GM18951 (cell line): ENCODE measurements at regions not wholly inside any gene's neighbourhood (a gene's known extent, or its start where the extent isn't known, plus 50 kb on each side); places are given as distances from the start of the nearest gene placed in this dataset.
"Not testable (repeated sequence)": the region's sequence is repeated elsewhere in the genome, so short reads cannot be mapped to it uniquely, and the experiment has no call there.

ENCODE experiments used
- POLR2A ChIP-seq: IDR thresholded peaks from 4 replicates; pipeline ENCODE4 v1.6.1; 2011; ENCODE audit warnings: mild to moderate bottlenecking; ENCODE audit not compliant: insufficient read length, insufficient read depth; ENCODE audit errors: extremely low read depth
- in situ Hi-C: fragments of 300-500 bp; cut with MboI; formaldehyde crosslinking; loops from one replicate; pipeline ENCODE4 v1.12.0; 2022; ENCODE audit warnings: low sequenced_read_pairs, mixed read lengths, inconsistent platforms; ENCODE audit not compliant: unreplicated experiment

- TF ChIP-seq POLR2A = no peak
- in situ Hi-C loops = no loop called here
Observed at GRCh38 chr3:66629982-66630368, 129.2 kb upstream of the LRIG1 start.

GRCh38 chr3:66633402-66634381 is 132.9 kb upstream of the LRIG1 start:
- in situ Hi-C loops = no loop called here

GRCh38 chr3:66638717-66639116 is 137.9 kb upstream of the LRIG1 start:
- TF ChIP-seq POLR2A = no peak
- in situ Hi-C loops = no loop called here

More at GRCh38 chr3:66633402-66634381, 132.9 kb upstream of the LRIG1 start:
- no peak for TF ChIP-seq POLR2A

GRCh38 chr3:66639809-66640356 is 139.1 kb upstream of the LRIG1 start:
- in situ Hi-C loops = no loop called here
- TF ChIP-seq POLR2A = no peak

GRCh38 chr3:66642019-66642418 is 141.2 kb upstream of the LRIG1 start:
- TF ChIP-seq POLR2A = no peak
- in situ Hi-C loops = no loop called here

- no peak for TF ChIP-seq POLR2A
- in situ Hi-C loops = no loop called here
Observed at GRCh38 chr3:66642484-66642883, 141.7 kb upstream of the LRIG1 start.

GRCh38 chr3:66644549-66644948 is 143.7 kb upstream of the LRIG1 start:
- in situ Hi-C loops = no loop called here
- no peak for TF ChIP-seq POLR2A

GRCh38 chr3:66648975-66649374 is 148.2 kb upstream of the LRIG1 start:
- no peak for TF ChIP-seq POLR2A
- in situ Hi-C loops = no loop called here

- in situ Hi-C loops = not testable (repeated sequence)
Observed at GRCh38 chr3:66651520-66651919, 150.7 kb upstream of the LRIG1 start.

- in situ Hi-C loops = not testable (repeated sequence)
Observed at GRCh38 chr3:66652100-66652499, 151.3 kb upstream of the LRIG1 start.

GRCh38 chr3:66655044-66655443 is 154.2 kb upstream of the LRIG1 start:
- no peak for TF ChIP-seq POLR2A
- in situ Hi-C loops = no loop called here

GRCh38 chr3:66655671-66656070 is 154.8 kb upstream of the LRIG1 start:
- in situ Hi-C loops = no loop called here
- TF ChIP-seq POLR2A = no peak

GRCh38 chr3:66656609-66657008 is 155.8 kb upstream of the LRIG1 start:
- TF ChIP-seq POLR2A = no peak
- in situ Hi-C loops = no loop called here

- in situ Hi-C loops = no loop called here
- no peak for TF ChIP-seq POLR2A
Observed at GRCh38 chr3:66659056-66659455, 158.2 kb upstream of the LRIG1 start.
